ENCODE measurements at regions not wholly inside any gene's neighbourhood (a gene's known extent, or its start where the extent isn't known, plus 50 kb on each side); places are given as distances from the start of the nearest gene placed in this dataset.

DNA sequence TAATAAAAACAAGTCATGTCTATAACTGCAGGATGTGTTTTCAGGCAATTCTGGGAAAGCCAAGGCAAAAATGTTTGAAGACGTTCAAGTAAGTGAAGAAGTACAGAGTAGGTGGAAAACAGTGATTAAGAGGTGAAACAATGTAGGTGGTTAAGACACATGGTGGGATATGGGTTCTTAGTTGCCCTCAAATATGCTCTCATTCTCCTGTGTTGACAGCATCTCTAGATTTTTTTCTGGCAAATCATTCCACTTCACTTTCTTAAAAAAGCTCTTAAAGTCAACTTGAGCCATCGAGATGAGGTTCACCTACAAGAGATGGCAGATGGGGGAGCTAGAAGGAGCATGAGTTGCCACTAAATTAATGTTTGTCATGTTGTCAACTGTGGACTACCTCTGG, 1041.0 kb upstream of the CNTN5 start:
- TF ChIP-seq CTCF (IDR thresholded peaks at IDR 0.05) (no peak), POLR2A (IDR thresholded peaks at IDR 0.05) (no peak), POLR2AphosphoS5 (IDR thresholded peaks at IDR 0.05) (no peak)
